Heart left ventricle (tissue), 13 donors: ENCODE measurements at regions not wholly inside any gene's neighbourhood (a gene's known extent, or its start where the extent isn't known, plus 50 kb on each side); places are given as distances from the start of the nearest gene placed in this dataset.

Experiments used
- POLR2A ChIP-seq, 2 donors: fragments of 450-650 bp; IDR thresholded peaks; one replicate each; pipeline ENCODE4 v1.6.1; 2017; ENCODE audit warnings: antibody characterized with exemption in 2 of 2, mild to moderate bottlenecking in 2 of 2, moderate library complexity in 2 of 2
- TF ChIP-seq, protein P1 (sequence below), 12 donors: fragments of 200-600 bp; sonication (generic) in 4 of 12; IDR thresholded peaks; one replicate each; pipeline versions ENCODE4 v1.5.0 to v1.8.0; 2018 to 2022; ENCODE audit warnings: antibody characterized with exemption in 12 of 12, mild to moderate bottlenecking in 5 of 12
- donor health status: ischemic (EF 13 %, LVEDD 7.1; RV severe dilation, severe dysfunction).
- donor health status: DM: no; HTN: yes; CAD: no.
- donor health status: DM: no; HTN: no; CAD: no.
- donor health status: ischemic (EF 25% LVEDD 6.9; RV normal size, moderate dysfunction).
- donor health status: ischemic (EF 25% LVEDD 5.7; RV mildly dilated, moderate dysfunction).
- donor health status: ischemic (EF 35%, LVEDD 5.7; RV mildly dilated, moderate dysfunction).
- donor health status: nonischemic (EF 11% LVEDD 7.7; RV severe dilation, severe dysfunction).
- donor health status: DM: yes; HTN: yes; CAD: no.
- donor health status: PGD.
- donor health status: ischemic (EF 29% LVEDD 5.4; RV normal size, mild dysfunction).
- donor health status: nonischemic (EF 23%, LVEDD 6.1; RV moderate dilation, normal function).

- TF ChIP-seq, protein P1, sequence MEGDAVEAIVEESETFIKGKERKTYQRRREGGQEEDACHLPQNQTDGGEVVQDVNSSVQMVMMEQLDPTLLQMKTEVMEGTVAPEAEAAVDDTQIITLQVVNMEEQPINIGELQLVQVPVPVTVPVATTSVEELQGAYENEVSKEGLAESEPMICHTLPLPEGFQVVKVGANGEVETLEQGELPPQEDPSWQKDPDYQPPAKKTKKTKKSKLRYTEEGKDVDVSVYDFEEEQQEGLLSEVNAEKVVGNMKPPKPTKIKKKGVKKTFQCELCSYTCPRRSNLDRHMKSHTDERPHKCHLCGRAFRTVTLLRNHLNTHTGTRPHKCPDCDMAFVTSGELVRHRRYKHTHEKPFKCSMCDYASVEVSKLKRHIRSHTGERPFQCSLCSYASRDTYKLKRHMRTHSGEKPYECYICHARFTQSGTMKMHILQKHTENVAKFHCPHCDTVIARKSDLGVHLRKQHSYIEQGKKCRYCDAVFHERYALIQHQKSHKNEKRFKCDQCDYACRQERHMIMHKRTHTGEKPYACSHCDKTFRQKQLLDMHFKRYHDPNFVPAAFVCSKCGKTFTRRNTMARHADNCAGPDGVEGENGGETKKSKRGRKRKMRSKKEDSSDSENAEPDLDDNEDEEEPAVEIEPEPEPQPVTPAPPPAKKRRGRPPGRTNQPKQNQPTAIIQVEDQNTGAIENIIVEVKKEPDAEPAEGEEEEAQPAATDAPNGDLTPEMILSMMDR (IDR thresholded peaks at IDR 0.05): no peak
- TF ChIP-seq POLR2A (IDR thresholded peaks at IDR 0.05): no peak
Measured at GRCh38 chr15:36422631-36423030, 156.8 kb upstream of the CDIN1 start.
